ENCODE measurements at regions not wholly inside any gene's neighbourhood (a gene's known extent, or its start where the extent isn't known, plus 50 kb on each side); places are given as distances from the start of the nearest gene placed in this dataset.
A peak's percentile ranks its signal among the peaks of the same experiment; 100 is the strongest.
"Not testable (repeated sequence)": the region's sequence is repeated elsewhere in the genome, so short reads cannot be mapped to it uniquely, and the experiment has no call there.

GRCh38 chr11:96969251-96969650 is 579.4 kb downstream of the JRKL start:
- no peak for DNase-seq (ENCODE audit: low read depth in 4 of 4, low spot score in 3 of 4)

- no peak for DNase-seq (ENCODE audit: low read depth in 4 of 4, low spot score in 3 of 4)
Measured at GRCh38 chr11:96978751-96979150, 588.9 kb downstream of the JRKL start.

GRCh38 chr11:96986516-96986915 is 596.7 kb downstream of the JRKL start:
- no peak for DNase-seq (ENCODE audit: low read depth in 4 of 4, low spot score in 3 of 4)

- no peak for DNase-seq (ENCODE audit: low read depth in 4 of 4, low spot score in 3 of 4)
Measured at GRCh38 chr11:96990914-96991313, 601.1 kb downstream of the JRKL start.

- no peak for DNase-seq (ENCODE audit: low read depth in 4 of 4, low spot score in 3 of 4)
Measured at GRCh38 chr11:97000481-97000880, 610.7 kb downstream of the JRKL start.

GRCh38 chr11:97007283-97007682 is 617.5 kb downstream of the JRKL start:
- no peak for DNase-seq (ENCODE audit: low read depth in 4 of 4, low spot score in 3 of 4)

- DNase-seq (ENCODE audit: low read depth in 4 of 4, low spot score in 3 of 4) = no peak
Measured at GRCh38 chr11:97009613-97010012, 619.8 kb downstream of the JRKL start.

- not testable (repeated sequence) for DNase-seq (ENCODE audit: low read depth in 4 of 4, low spot score in 3 of 4)
Measured at GRCh38 chr11:97010997-97011396, 621.2 kb downstream of the JRKL start.

GRCh38 chr11:97015327-97015726 is 625.5 kb downstream of the JRKL start:
- DNase-seq (ENCODE audit: low read depth in 4 of 4, low spot score in 3 of 4) = no peak

- no peak for DNase-seq (ENCODE audit: low read depth in 4 of 4, low spot score in 3 of 4)
Measured at GRCh38 chr11:97019305-97019704, 629.5 kb downstream of the JRKL start.

- no peak for DNase-seq (ENCODE audit: low read depth in 4 of 4, low spot score in 3 of 4)
Measured at GRCh38 chr11:97019754-97020153, 629.9 kb downstream of the JRKL start.

GRCh38 chr11:97022955-97023354 is 633.1 kb downstream of the JRKL start:
- no peak for DNase-seq (ENCODE audit: low read depth in 4 of 4, low spot score in 3 of 4)

GRCh38 chr11:97028836-97029406 is 639.1 kb downstream of the JRKL start:
- no peak for DNase-seq (ENCODE audit: low read depth in 4 of 4, low spot score in 3 of 4)

GRCh38 chr11:97033178-97033577 is 643.4 kb downstream of the JRKL start:
- no peak for DNase-seq (ENCODE audit: low read depth in 4 of 4, low spot score in 3 of 4)

- no peak for DNase-seq (ENCODE audit: low read depth in 4 of 4, low spot score in 3 of 4)
Measured at GRCh38 chr11:97048481-97048880, 658.7 kb downstream of the JRKL start.

- DNase-seq (ENCODE audit: low read depth in 4 of 4, low spot score in 3 of 4) = no peak
Measured at GRCh38 chr11:97060184-97060583, 670.4 kb downstream of the JRKL start.

GRCh38 chr11:97069160-97069559 is 679.3 kb downstream of the JRKL start:
- DNase-seq (ENCODE audit: low read depth in 4 of 4, low spot score in 3 of 4) = no peak

- no peak for DNase-seq (ENCODE audit: low read depth in 4 of 4, low spot score in 3 of 4)
Measured at GRCh38 chr11:97072420-97072819, 682.6 kb downstream of the JRKL start.

GRCh38 chr11:97076666-97077065 is 686.9 kb downstream of the JRKL start:
- DNase-seq (ENCODE audit: low read depth in 4 of 4, low spot score in 3 of 4) = not testable (repeated sequence)

- DNase-seq (ENCODE audit: low read depth in 4 of 4, low spot score in 3 of 4) = no peak
Measured at GRCh38 chr11:97078443-97078842, 688.6 kb downstream of the JRKL start.

GRCh38 chr11:97079244-97079643 is 689.4 kb downstream of the JRKL start:
- DNase-seq (ENCODE audit: low read depth in 4 of 4, low spot score in 3 of 4) = no peak

- no peak for DNase-seq (ENCODE audit: low read depth in 4 of 4, low spot score in 3 of 4)
Measured at GRCh38 chr11:97087419-97087818, 697.6 kb downstream of the JRKL start.

- peak in 3 of 4 donors; percentile 4 to 18 (median 11) for DNase-seq (ENCODE audit: low read depth in 4 of 4, low spot score in 3 of 4)
Measured at GRCh38 chr11:97092823-97093222, 703.0 kb downstream of the JRKL start.

Data from left renal pelvis (tissue), 4 donors.